Body of pancreas (tissue), 4 donors: ENCODE measurements at regions not wholly inside any gene's neighbourhood (a gene's known extent, or its start where the extent isn't known, plus 50 kb on each side); places are given as distances from the start of the nearest gene placed in this dataset.

ENCODE experiments used
- ATAC-seq: fragments of 150-250 bp; one replicate; pipeline ENCODE4 v1.9.1; 2016
- DNase-seq, 4 donors: peaks; one replicate each; pipeline ENCODE4 v3.0.0-alpha.2; 2019
- H3K27ac ChIP-seq, 4 donors: fragments of 200-600 bp; sonication (generic); 1 replicate in 3 of 4; 2 replicates in 1 of 4; pipeline versions ENCODE4 v1.5.1 to v1.6.1; 2016 to 2019; ENCODE audit warnings: mild to moderate bottlenecking in 1 of 4, mixed read lengths in 1 of 4, moderate library complexity in 1 of 4
- H3K27me3 ChIP-seq, 2 donors: fragments of 200-600 bp; sonication (generic); one replicate each; pipeline ENCODE4 v1.6.0; 2016; ENCODE audit warnings: mild to moderate bottlenecking in 1 of 2
- H3K36me3 ChIP-seq, 2 donors: fragments of 200-600 bp; sonication (generic); replicated peaks in 1 of 2; 2 replicates each; pipeline ENCODE4 v1.5.1; 2016; ENCODE audit warnings: low read depth in 2 of 2; ENCODE audit not compliant: insufficient read depth in 1 of 2
- H3K4me1 ChIP-seq: fragments of 200-600 bp; sonication (generic); one replicate; pipeline ENCODE4 v1.6.0; 2016
- H3K4me3 ChIP-seq, 2 donors: fragments of 200-600 bp; sonication (generic); 1 replicate in 1 of 2; 2 replicates in 1 of 2; pipeline ENCODE4 v1.5.1; 2016 to 2019
- H3K9me3 ChIP-seq, 3 donors: fragments of 200-600 bp; sonication (generic); 1 replicate in 2 of 3; 2 replicates in 1 of 3; pipeline ENCODE4 v1.5.1; 2016
- POLR2A ChIP-seq, 3 donors: fragments of 450-650 bp; IDR thresholded peaks; one replicate each; pipeline ENCODE4 v1.6.1; 2016; ENCODE audit warnings: antibody characterized with exemption in 3 of 3, mild to moderate bottlenecking in 2 of 3
- WGBS, 2 donors: methylation state at CpG; one replicate each; pipeline ENCODE4 v1.1.5; 2017; 5-methylcytosine and 5-hydroxymethylcytosine counted together
- intact Hi-C: fragments of 100-400 bp; cut with DNase I; formaldehyde crosslinking; loops from one replicate; pipeline ENCODE4 v1.15.1; 2023
- TF ChIP-seq, protein P1 (sequence below), 7 experiments: fragments of 450-650 bp in 4 of 7; fragments of 200-600 bp in 3 of 7; sonication (generic) in 3 of 7; IDR thresholded peaks; one replicate each; pipeline ENCODE4 v1.5.1; 2016 to 2019; ENCODE audit warnings: antibody characterized with exemption in 7 of 7

DNA sequence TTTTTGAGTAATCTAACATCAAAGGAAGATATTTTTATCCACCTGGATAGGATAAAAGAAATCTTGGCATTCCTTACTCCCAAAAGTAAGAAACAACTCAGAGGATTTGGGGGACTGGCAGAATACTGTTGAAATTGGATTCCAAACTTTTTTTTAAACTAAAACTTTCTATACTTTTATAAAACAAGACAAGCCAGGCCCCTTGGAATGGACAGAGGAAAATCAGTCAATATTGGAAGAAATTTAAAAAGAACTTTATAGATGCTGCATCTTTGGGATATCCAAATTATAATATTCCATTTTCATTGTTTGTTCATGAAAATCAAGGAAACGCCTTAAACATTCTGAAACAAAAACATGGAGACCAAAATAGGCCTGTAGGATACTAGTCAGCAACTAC is 147.6 kb upstream of the PIEZO2 start:
- 55% methylated on average over 1 of the region's 1 CpG for WGBS, 2 donors
- Histone ChIP-seq H3K27me3 (no peaks in the 10 kb centered on the region), H3K27ac (no peak overlapping the region), H3K9me3 (no peaks in the 10 kb centered on the region), H3K4me3 (no peak overlapping the region), H3K4me1 (no peaks in the 10 kb centered on the region), H3K36me3 (no peaks in the 10 kb centered on the region)
- intact Hi-C loops: no loop called here
- ATAC-seq: no peak
- no peak for DNase-seq
- TF ChIP-seq POLR2A (IDR thresholded peaks at IDR 0.05): no peak
- TF ChIP-seq, protein P1, sequence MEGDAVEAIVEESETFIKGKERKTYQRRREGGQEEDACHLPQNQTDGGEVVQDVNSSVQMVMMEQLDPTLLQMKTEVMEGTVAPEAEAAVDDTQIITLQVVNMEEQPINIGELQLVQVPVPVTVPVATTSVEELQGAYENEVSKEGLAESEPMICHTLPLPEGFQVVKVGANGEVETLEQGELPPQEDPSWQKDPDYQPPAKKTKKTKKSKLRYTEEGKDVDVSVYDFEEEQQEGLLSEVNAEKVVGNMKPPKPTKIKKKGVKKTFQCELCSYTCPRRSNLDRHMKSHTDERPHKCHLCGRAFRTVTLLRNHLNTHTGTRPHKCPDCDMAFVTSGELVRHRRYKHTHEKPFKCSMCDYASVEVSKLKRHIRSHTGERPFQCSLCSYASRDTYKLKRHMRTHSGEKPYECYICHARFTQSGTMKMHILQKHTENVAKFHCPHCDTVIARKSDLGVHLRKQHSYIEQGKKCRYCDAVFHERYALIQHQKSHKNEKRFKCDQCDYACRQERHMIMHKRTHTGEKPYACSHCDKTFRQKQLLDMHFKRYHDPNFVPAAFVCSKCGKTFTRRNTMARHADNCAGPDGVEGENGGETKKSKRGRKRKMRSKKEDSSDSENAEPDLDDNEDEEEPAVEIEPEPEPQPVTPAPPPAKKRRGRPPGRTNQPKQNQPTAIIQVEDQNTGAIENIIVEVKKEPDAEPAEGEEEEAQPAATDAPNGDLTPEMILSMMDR (IDR thresholded peaks at IDR 0.05): no peak

DNA sequence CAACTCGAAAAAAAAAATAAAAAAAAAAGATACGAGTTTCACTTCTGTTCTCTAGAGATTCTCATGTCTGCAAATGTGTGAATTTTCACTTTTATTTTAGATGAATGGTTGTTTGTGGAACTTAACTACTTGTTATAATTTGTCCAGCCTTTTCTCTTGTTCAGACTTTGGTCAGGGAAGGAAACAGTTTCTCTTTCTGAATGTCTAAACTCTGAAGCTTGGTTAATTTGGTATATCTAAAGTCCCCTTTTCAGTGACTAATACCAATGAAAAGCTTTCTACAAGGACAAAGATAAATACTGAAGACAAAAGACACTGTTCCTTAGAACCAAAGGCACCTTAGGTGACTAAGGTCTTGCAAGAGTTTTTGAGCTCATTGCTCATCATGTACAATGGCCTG is 144.4 kb upstream of the PIEZO2 start:
- DNase-seq (no peak), ATAC-seq (no peak)
- H3K9me3 ChIP-seq: no peaks in the 10 kb centered on the region
- no peaks in the 10 kb centered on the region for H3K27me3 ChIP-seq
- TF ChIP-seq, protein P1 (IDR thresholded peaks at IDR 0.05): no peak
- no peak for TF ChIP-seq POLR2A (IDR thresholded peaks at IDR 0.05)
- H3K36me3 ChIP-seq: no peaks in the 10 kb centered on the region
- 22 to 24% methylated on average over 2 of the region's 2 CpGs for WGBS, 2 donors
- no peak overlapping the region for H3K27ac ChIP-seq
- intact Hi-C loops: no loop called here
- no peak overlapping the region for H3K4me3 ChIP-seq
- no peaks in the 10 kb centered on the region for H3K4me1 ChIP-seq

DNA sequence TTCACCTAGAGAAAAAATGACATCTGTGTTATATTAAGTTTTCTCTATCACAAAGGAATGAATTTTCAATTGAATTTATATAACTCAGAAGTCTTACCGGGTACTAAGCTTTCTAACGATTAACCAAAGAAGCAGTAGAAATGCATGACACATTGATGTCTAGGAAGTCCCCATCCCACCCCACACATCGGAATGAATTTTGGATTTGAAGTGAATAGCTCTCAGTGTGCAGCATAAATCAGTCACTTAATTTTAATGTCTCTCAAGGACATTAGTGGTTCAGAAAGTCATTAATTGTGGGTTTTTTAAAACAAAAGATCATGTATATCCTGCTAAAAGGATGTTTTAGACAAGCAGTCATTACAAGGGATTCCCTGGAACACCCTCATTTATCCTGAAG is 141.4 kb upstream of the PIEZO2 start:
- no peak for ATAC-seq
- H3K9me3 ChIP-seq: no peaks in the 10 kb centered on the region
- TF ChIP-seq, protein P1 (IDR thresholded peaks at IDR 0.05): no peak
- TF ChIP-seq POLR2A (IDR thresholded peaks at IDR 0.05): no peak
- intact Hi-C loops: no loop called here
- no peak overlapping the region for H3K4me3 ChIP-seq
- H3K27me3 ChIP-seq: no peaks in the 10 kb centered on the region
- H3K27ac ChIP-seq: no peak overlapping the region
- H3K36me3 ChIP-seq: no peaks in the 10 kb centered on the region
- 70 to 76% methylated on average over 3 of the region's 3 CpGs for WGBS, 2 donors
- H3K4me1 ChIP-seq: no peaks in the 10 kb centered on the region
- DNase-seq: no peak

DNA sequence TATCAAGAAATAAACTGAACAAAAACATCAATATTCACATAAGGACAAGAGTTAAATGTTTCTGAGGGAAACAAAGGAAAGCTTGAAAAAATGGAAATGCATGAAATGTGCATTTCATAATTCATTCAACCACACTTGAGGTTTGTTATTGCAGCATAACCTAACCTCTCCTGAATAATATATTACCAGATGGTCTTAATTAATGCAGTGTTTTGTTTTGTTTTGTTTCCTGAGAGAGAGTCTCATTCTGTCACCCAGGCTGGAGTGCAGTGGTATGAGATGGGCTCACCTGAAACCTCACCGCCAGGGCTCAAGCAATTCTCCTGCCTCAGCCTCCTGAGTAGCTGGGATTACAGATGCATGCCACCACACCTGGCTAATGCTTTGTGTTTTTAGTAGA is 139.9 kb upstream of the PIEZO2 start:
- TF ChIP-seq, protein P1 (IDR thresholded peaks at IDR 0.05): no peak
- no peak for TF ChIP-seq POLR2A (IDR thresholded peaks at IDR 0.05)
- ATAC-seq: no peak
- H3K36me3 ChIP-seq: no peaks in the 10 kb centered on the region
- intact Hi-C loops: no loop called here
- H3K4me3 ChIP-seq: no peak overlapping the region
- no peaks in the 10 kb centered on the region for H3K27me3 ChIP-seq
- no peaks in the 10 kb centered on the region for H3K4me1 ChIP-seq
- 92 to 100% methylated on average over 1 of the region's 1 CpG for WGBS, 2 donors
- H3K27ac ChIP-seq: no peak overlapping the region
- H3K9me3 ChIP-seq: no peaks in the 10 kb centered on the region
- DNase-seq: no peak

DNA sequence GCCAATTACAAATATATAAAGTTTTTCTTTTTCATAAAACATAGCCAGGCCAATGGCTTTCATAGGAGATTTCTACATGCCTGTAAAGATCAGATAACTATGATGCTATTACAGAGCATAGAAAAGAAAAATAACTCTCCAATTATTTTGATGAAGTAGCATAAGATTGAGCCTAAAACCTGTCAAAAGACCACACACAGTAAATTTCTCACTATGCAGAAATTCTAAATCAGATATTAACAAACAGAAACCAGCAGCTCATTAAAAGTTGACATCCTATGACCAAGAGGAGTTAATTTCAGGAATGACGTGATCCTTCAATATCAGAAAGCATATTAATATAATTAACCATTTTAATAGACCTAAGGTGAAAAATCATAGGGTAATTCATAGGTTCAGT is 139.0 kb upstream of the PIEZO2 start:
- Histone ChIP-seq H3K27ac (no peak overlapping the region), H3K9me3 (no peaks in the 10 kb centered on the region), H3K36me3 (no peaks in the 10 kb centered on the region), H3K4me3 (no peak overlapping the region), H3K27me3 (no peaks in the 10 kb centered on the region), H3K4me1 (no peaks in the 10 kb centered on the region)
- no peak for TF ChIP-seq POLR2A (IDR thresholded peaks at IDR 0.05)
- TF ChIP-seq, protein P1 (IDR thresholded peaks at IDR 0.05): no peak
- intact Hi-C loops: no loop called here
- no peak for DNase-seq
- WGBS, 2 donors: 70 to 82% methylated on average over 1 of the region's 1 CpG
- no peak for ATAC-seq
